Tongue (tissue), 1 donor: ENCODE measurements at regions not wholly inside any gene's neighbourhood (a gene's known extent, or its start where the extent isn't known, plus 50 kb on each side); places are given as distances from the start of the nearest gene placed in this dataset.

Source experiments
- DNase-seq: peaks from one replicate; pipeline ENCODE4 v3.0.0-alpha.2; 2015

GRCh38 chr2:107025291-107025857 is 139.4 kb upstream of the ST6GAL2 start:
- no peak for DNase-seq

- DNase-seq: no peak
Measured at GRCh38 chr2:107025869-107026380, 140.0 kb upstream of the ST6GAL2 start.

GRCh38 chr2:107027205-107027604 is 141.2 kb upstream of the ST6GAL2 start:
- DNase-seq: no peak

- DNase-seq: no peak
Measured at GRCh38 chr2:107027810-107028209, 141.8 kb upstream of the ST6GAL2 start.

GRCh38 chr2:107028661-107029060 is 142.7 kb upstream of the ST6GAL2 start:
- DNase-seq: no peak

- no peak for DNase-seq
Measured at GRCh38 chr2:107036293-107036692, 150.3 kb upstream of the ST6GAL2 start.

GRCh38 chr2:107062173-107062572 is 176.2 kb upstream of the ST6GAL2 start:
- DNase-seq: no peak

GRCh38 chr2:107062599-107063220 is 176.7 kb upstream of the ST6GAL2 start:
- no peak for DNase-seq

- no peak for DNase-seq
Measured at GRCh38 chr2:107063228-107063627, 177.3 kb upstream of the ST6GAL2 start.

GRCh38 chr2:107064750-107065149 is 178.8 kb upstream of the ST6GAL2 start:
- DNase-seq: no peak

- DNase-seq: no peak
Measured at GRCh38 chr2:107068069-107068916, 182.3 kb upstream of the ST6GAL2 start.

GRCh38 chr2:107069890-107070289 is 183.9 kb upstream of the ST6GAL2 start:
- DNase-seq: no peak

GRCh38 chr2:107072150-107072940 is 186.4 kb upstream of the ST6GAL2 start:
- no peak for DNase-seq

- DNase-seq: no peak
Measured at GRCh38 chr2:107078584-107078983, 192.6 kb upstream of the ST6GAL2 start.

- DNase-seq: no peak
Measured at GRCh38 chr2:107086497-107086896, 200.5 kb upstream of the ST6GAL2 start.

GRCh38 chr2:107088156-107088555 is 202.2 kb upstream of the ST6GAL2 start:
- DNase-seq: no peak

- DNase-seq: no peak
Measured at GRCh38 chr2:107091163-107091864, 205.3 kb upstream of the ST6GAL2 start.

GRCh38 chr2:107093426-107093957 is 207.5 kb upstream of the ST6GAL2 start:
- DNase-seq: no peak

GRCh38 chr2:107094450-107094986 is 208.6 kb upstream of the ST6GAL2 start:
- DNase-seq: no peak

- no peak for DNase-seq
Measured at GRCh38 chr2:107102176-107102575, 216.2 kb upstream of the ST6GAL2 start.

GRCh38 chr2:107107351-107107750 is 221.4 kb upstream of the ST6GAL2 start:
- no peak for DNase-seq
